Pons (tissue), 1 donor: ENCODE measurements at regions not wholly inside any gene's neighbourhood (a gene's known extent, or its start where the extent isn't known, plus 50 kb on each side); places are given as distances from the start of the nearest gene placed in this dataset.
"Not testable (repeated sequence)": the region's sequence is repeated elsewhere in the genome, so short reads cannot be mapped to it uniquely, and the experiment has no call there.

Experiments used
- DNase-seq: peaks from one replicate; pipeline ENCODE4 v3.0.0-alpha.2; 2016; ENCODE audit warnings: low spot score

GRCh38 chr5:97544678-97545077, 361.6 kb upstream of the RIOK2 start:
- DNase-seq, result no peak

- DNase-seq, result no peak
These were observed 362.4 kb upstream of the RIOK2 start for GRCh38 chr5:97545446-97545845.

- DNase-seq, result no peak
These were observed 363.0 kb upstream of the RIOK2 start for GRCh38 chr5:97545886-97546535.

GRCh38 chr5:97547430-97547829, 364.4 kb upstream of the RIOK2 start:
- no peak for DNase-seq

- no peak for DNase-seq
These were observed 365.1 kb upstream of the RIOK2 start for GRCh38 chr5:97547999-97548738.

- no peak for DNase-seq
These were observed 365.7 kb upstream of the RIOK2 start for GRCh38 chr5:97548739-97549080.

GRCh38 chr5:97549496-97549895, 366.4 kb upstream of the RIOK2 start:
- DNase-seq, result no peak

GRCh38 chr5:97550164-97550563, 367.1 kb upstream of the RIOK2 start:
- peak; percentile 91 for DNase-seq

- no peak for DNase-seq
These were observed 367.8 kb upstream of the RIOK2 start for GRCh38 chr5:97550818-97551217.

GRCh38 chr5:97553604-97554452, 370.8 kb upstream of the RIOK2 start:
- no peak for DNase-seq

GRCh38 chr5:97554977-97555643, 372.1 kb upstream of the RIOK2 start:
- DNase-seq, result no peak

GRCh38 chr5:97555644-97555981, 372.6 kb upstream of the RIOK2 start:
- no peak for DNase-seq

GRCh38 chr5:97559827-97560598, 377.0 kb upstream of the RIOK2 start:
- DNase-seq, result peak; percentile 36

GRCh38 chr5:97560599-97560993, 377.5 kb upstream of the RIOK2 start:
- no peak for DNase-seq

- DNase-seq, result no peak
These were observed 380.1 kb upstream of the RIOK2 start for GRCh38 chr5:97563050-97563657.

- no peak for DNase-seq
These were observed 385.3 kb upstream of the RIOK2 start for GRCh38 chr5:97568382-97568781.

- no peak for DNase-seq
These were observed 387.2 kb upstream of the RIOK2 start for GRCh38 chr5:97570242-97570641.

GRCh38 chr5:97575322-97575721, 392.3 kb upstream of the RIOK2 start:
- DNase-seq, result no peak

GRCh38 chr5:97576956-97577355, 393.9 kb upstream of the RIOK2 start:
- DNase-seq, result no peak

GRCh38 chr5:97579977-97580376, 396.9 kb upstream of the RIOK2 start:
- DNase-seq, result not testable (repeated sequence)

GRCh38 chr5:97580746-97581145, 397.7 kb upstream of the RIOK2 start:
- no peak for DNase-seq
